Lower leg skin (tissue), 4 donors: ENCODE measurements at regions not wholly inside any gene's neighbourhood (a gene's known extent, or its start where the extent isn't known, plus 50 kb on each side); places are given as distances from the start of the nearest gene placed in this dataset.
"Not testable (repeated sequence)": the region's sequence is repeated elsewhere in the genome, so short reads cannot be mapped to it uniquely, and the experiment has no call there.

ENCODE experiments used
- DNase-seq, 2 donors: peaks; one replicate each; pipeline ENCODE4 v3.0.0-alpha.2; 2019; ENCODE audit warnings: low spot score in 2 of 2
- H3K4me3 ChIP-seq: fragments of 200-600 bp; sonication (generic); 2 replicates; pipeline ENCODE4 v1.5.1; 2017; ENCODE audit warnings: mild to moderate bottlenecking, low read depth; ENCODE audit not compliant: poor library complexity, severe bottlenecking
- CTCF ChIP-seq, 3 donors: fragments of 450-650 bp; IDR thresholded peaks; one replicate each; pipeline ENCODE4 v1.5.1; 2016; ENCODE audit warnings: antibody characterized with exemption in 3 of 3, mild to moderate bottlenecking in 3 of 3, moderate library complexity in 2 of 3
- POLR2A ChIP-seq, 2 donors: fragments of 450-650 bp; IDR thresholded peaks; one replicate each; pipeline ENCODE4 v1.6.1; 2016 to 2017; ENCODE audit warnings: antibody characterized with exemption in 2 of 2, mild to moderate bottlenecking in 1 of 2, moderate library complexity in 1 of 2
- WGBS, 2 donors: methylation state at CpG; one replicate each; pipeline ENCODE4 v1.1.5; 2018; 5-methylcytosine and 5-hydroxymethylcytosine counted together
- intact Hi-C: fragments of 100-400 bp; cut with DNase I; formaldehyde crosslinking; loops from one replicate; pipeline ENCODE4 v1.15.0; 2023; ENCODE audit warnings: low total_unique reads

- no peak for DNase-seq
- TF ChIP-seq POLR2A (IDR thresholded peaks at IDR 0.05) (no peak), CTCF (IDR thresholded peaks at IDR 0.05) (no peak)
- intact Hi-C loops, result no loop called here
- H3K4me3 ChIP-seq, result no peak overlapping the region
- 89 to 91% methylated on average over 4 of the region's 4 CpGs for WGBS, 2 donors
These were observed 1259.7 kb upstream of the RAG2 start for GRCh38 chr11:37857726-37858125.

GRCh38 chr11:37849706-37850105, 1251.7 kb upstream of the RAG2 start:
- intact Hi-C loops, result no loop called here
- no peak overlapping the region for H3K4me3 ChIP-seq
- TF ChIP-seq CTCF (IDR thresholded peaks at IDR 0.05) (no peak), POLR2A (IDR thresholded peaks at IDR 0.05) (no peak)
- 53 to 59% methylated on average over 1 of the region's 1 CpG for WGBS, 2 donors
- DNase-seq, result no peak

- TF ChIP-seq POLR2A (IDR thresholded peaks at IDR 0.05) (no peak), CTCF (IDR thresholded peaks at IDR 0.05) (no peak)
- H3K4me3 ChIP-seq, result no peak overlapping the region
- WGBS, 2 donors, result 64 to 73% methylated on average over 2 of the region's 2 CpGs
- intact Hi-C loops, result no loop called here
- DNase-seq, result no peak
These were observed 1245.6 kb upstream of the RAG2 start for GRCh38 chr11:37843603-37844002.

GRCh38 chr11:37841016-37841415, 1243.0 kb upstream of the RAG2 start:
- no peak for DNase-seq
- TF ChIP-seq POLR2A (IDR thresholded peaks at IDR 0.05) (no peak), CTCF (IDR thresholded peaks at IDR 0.05) (no peak)
- no peak overlapping the region for H3K4me3 ChIP-seq
- intact Hi-C loops, result no loop called here
- WGBS, 2 donors, result 93 to 95% methylated on average over 2 of the region's 2 CpGs

- H3K4me3 ChIP-seq, intact Hi-C loops, DNase-seq: not testable (repeated sequence)
- 92 to 98% methylated on average over 2 of the region's 2 CpGs for WGBS, 2 donors
These were observed 1242.3 kb upstream of the RAG2 start for GRCh38 chr11:37840345-37840744.

GRCh38 chr11:37830529-37830928, 1232.5 kb upstream of the RAG2 start:
- intact Hi-C loops, result no loop called here
- WGBS, 2 donors, result 80 to 83% methylated on average over 4 of the region's 4 CpGs
- H3K4me3 ChIP-seq, result no peak overlapping the region
- TF ChIP-seq POLR2A (IDR thresholded peaks at IDR 0.05) (no peak), CTCF (IDR thresholded peaks at IDR 0.05) (no peak)
- DNase-seq, result no peak
